ENCODE measurements at regions not wholly inside any gene's neighbourhood (a gene's known extent, or its start where the extent isn't known, plus 50 kb on each side); places are given as distances from the start of the nearest gene placed in this dataset.
A peak's percentile ranks its signal among the peaks of the same experiment; 100 is the strongest.

DNA sequence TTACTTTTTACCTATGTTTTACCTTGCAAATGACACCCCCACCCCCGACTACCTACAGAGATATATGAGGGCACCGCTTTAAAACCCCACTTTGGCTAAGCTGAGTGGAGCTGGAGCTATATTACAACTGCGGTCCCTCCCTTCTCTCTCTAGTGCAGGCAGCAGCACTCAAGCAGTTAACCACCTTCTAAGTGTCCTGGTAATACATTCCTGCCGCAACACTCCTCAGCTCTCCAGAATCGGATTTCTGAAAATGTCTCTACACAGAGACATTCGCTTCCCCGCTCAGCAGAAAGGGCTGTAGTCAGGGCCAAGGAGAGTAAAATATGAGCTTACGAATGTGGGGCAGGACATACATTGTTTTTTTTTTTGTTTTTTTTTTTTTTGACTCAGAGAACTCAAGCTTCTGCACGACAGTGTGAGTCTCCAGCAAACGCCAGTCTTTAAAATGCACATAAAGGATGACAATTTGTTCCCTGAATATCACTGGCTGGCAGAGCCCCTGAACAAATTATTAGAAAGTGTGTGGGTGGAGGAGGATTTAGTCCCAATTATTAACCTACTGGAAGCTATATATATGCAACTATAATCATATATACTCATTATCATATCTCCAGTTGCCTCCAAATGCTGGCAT lies 287.0 kb upstream of the TET2 start:
- TF ChIP-seq, protein P1, sequence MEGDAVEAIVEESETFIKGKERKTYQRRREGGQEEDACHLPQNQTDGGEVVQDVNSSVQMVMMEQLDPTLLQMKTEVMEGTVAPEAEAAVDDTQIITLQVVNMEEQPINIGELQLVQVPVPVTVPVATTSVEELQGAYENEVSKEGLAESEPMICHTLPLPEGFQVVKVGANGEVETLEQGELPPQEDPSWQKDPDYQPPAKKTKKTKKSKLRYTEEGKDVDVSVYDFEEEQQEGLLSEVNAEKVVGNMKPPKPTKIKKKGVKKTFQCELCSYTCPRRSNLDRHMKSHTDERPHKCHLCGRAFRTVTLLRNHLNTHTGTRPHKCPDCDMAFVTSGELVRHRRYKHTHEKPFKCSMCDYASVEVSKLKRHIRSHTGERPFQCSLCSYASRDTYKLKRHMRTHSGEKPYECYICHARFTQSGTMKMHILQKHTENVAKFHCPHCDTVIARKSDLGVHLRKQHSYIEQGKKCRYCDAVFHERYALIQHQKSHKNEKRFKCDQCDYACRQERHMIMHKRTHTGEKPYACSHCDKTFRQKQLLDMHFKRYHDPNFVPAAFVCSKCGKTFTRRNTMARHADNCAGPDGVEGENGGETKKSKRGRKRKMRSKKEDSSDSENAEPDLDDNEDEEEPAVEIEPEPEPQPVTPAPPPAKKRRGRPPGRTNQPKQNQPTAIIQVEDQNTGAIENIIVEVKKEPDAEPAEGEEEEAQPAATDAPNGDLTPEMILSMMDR (conservative IDR thresholded peaks at IDR 0.05; ENCODE audit: low read depth, low read length), result no peak
- TF ChIP-seq EZH2 (IDR thresholded peaks at IDR 0.05; ENCODE audit: borderline replicate concordance, low read depth, low read length, poor library complexity, severe bottlenecking), result no peak
- ChIA-PET CTCF (interaction anchor here (0.6 kb wide), 1 partner anchor 181 kb away, joined by 5 read pairs; no protein-coding TSS in a partner anchor), POLR2A (ENCODE audit: low non-redundant PET) (no interaction called here)
- Histone ChIP-seq H3K27me3 (replicated peaks; ENCODE audit: insufficient read depth, low read depth, low read length, poor library complexity) (peaks cover 6% of the 10 kb centered on the region), H3K9me3 (ENCODE audit: low read depth, low read length, poor library complexity, severe bottlenecking) (no peaks in the 10 kb centered on the region), H3K27ac (ENCODE audit: low read depth, low read length, poor library complexity, severe bottlenecking) (no peak overlapping the region), H3K4me3 (ENCODE audit: low read depth, low read length, poor library complexity, severe bottlenecking) (no peak overlapping the region), H3K36me3 (ENCODE audit: insufficient read depth, low read length, poor library complexity, severe bottlenecking) (no peaks in the 10 kb centered on the region), H3K4me1 (ENCODE audit: insufficient read depth, low read length, poor library complexity, severe bottlenecking) (no peaks in the 10 kb centered on the region)
- DNase-seq (ENCODE audit: low spot score), result no peak
- no TSS peak for BruUV-seq (replicated peaks)
- intact Hi-C loops (cut with micrococcal nuclease; ENCODE audit: unreplicated experiment), result loop anchor here (1.0 to 5.0 kb wide), 3 partner anchors 795 to 863 kb away; no protein-coding TSS in a partner anchor

- intact Hi-C loops (cut with micrococcal nuclease; ENCODE audit: unreplicated experiment), result loop anchor here (1.0 to 5.0 kb wide), 3 partner anchors 796 to 864 kb away; no protein-coding TSS in a partner anchor
- no peak for TF ChIP-seq EZH2 (IDR thresholded peaks at IDR 0.05; ENCODE audit: borderline replicate concordance, low read depth, low read length, poor library complexity, severe bottlenecking)
- TF ChIP-seq, protein P1 (conservative IDR thresholded peaks at IDR 0.05; ENCODE audit: low read depth, low read length), result peak; percentile 88
- Histone ChIP-seq H3K4me1 (ENCODE audit: insufficient read depth, low read length, poor library complexity, severe bottlenecking) (no peaks in the 10 kb centered on the region), H3K4me3 (ENCODE audit: low read depth, low read length, poor library complexity, severe bottlenecking) (no peak overlapping the region), H3K27ac (ENCODE audit: low read depth, low read length, poor library complexity, severe bottlenecking) (no peak overlapping the region), H3K27me3 (replicated peaks; ENCODE audit: insufficient read depth, low read depth, low read length, poor library complexity) (peaks cover 6% of the 10 kb centered on the region), H3K9me3 (ENCODE audit: low read depth, low read length, poor library complexity, severe bottlenecking) (no peaks in the 10 kb centered on the region), H3K36me3 (ENCODE audit: insufficient read depth, low read length, poor library complexity, severe bottlenecking) (no peaks in the 10 kb centered on the region)
- DNase-seq (ENCODE audit: low spot score), result peak; percentile 85
- no TSS peak for BruUV-seq (replicated peaks)
- ChIA-PET POLR2A (ENCODE audit: low non-redundant PET) (no interaction called here), CTCF (no interaction called here)
Measured at GRCh38 chr4:104860238-104861123, 286.2 kb upstream of the TET2 start.

DNA sequence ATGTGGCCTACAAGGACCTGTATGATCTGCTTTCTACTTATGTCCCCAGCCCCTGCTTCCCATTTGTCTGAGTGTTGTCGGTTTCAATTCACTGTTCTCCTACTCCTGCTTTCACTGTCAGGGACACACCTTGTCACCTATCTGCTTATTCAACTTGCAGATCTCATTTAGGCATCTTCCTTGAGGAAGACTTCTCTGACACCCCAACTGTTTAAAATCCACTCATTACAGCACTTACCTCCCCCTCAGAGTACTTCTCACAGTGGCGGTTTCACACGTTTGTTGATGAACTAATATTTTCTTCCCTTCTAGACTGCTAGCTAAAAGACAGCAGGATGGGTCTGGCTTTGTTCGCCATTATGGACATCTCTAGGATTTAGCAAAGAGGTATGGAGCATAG lies 279.9 kb upstream of the TET2 start:
- POLR2A ChIA-PET (ENCODE audit: low non-redundant PET), result no interaction called here

More for the DNA sequence above, 279.9 kb upstream of the TET2 start:
- Histone ChIP-seq H3K9me3 (ENCODE audit: low read depth, low read length, poor library complexity, severe bottlenecking) (no peaks in the 10 kb centered on the region), H3K36me3 (ENCODE audit: insufficient read depth, low read length, poor library complexity, severe bottlenecking) (no peaks in the 10 kb centered on the region), H3K27ac (ENCODE audit: low read depth, low read length, poor library complexity, severe bottlenecking) (no peak overlapping the region), H3K4me3 (ENCODE audit: low read depth, low read length, poor library complexity, severe bottlenecking) (no peak overlapping the region), H3K4me1 (ENCODE audit: insufficient read depth, low read length, poor library complexity, severe bottlenecking) (no peaks in the 10 kb centered on the region), H3K27me3 (replicated peaks; ENCODE audit: insufficient read depth, low read depth, low read length, poor library complexity) (no peaks in the 10 kb centered on the region)
- DNase-seq (ENCODE audit: low spot score), result no peak
- CTCF ChIA-PET, result no interaction called here
- BruUV-seq (replicated peaks), result no TSS peak
- intact Hi-C loops (cut with micrococcal nuclease; ENCODE audit: unreplicated experiment), result loop anchor here (5.0 kb wide), 1 partner anchor 605 kb away; the partner anchor contains the start of gene PPA2
- TF ChIP-seq EZH2 (IDR thresholded peaks at IDR 0.05; ENCODE audit: borderline replicate concordance, low read depth, low read length, poor library complexity, severe bottlenecking), result no peak
- TF ChIP-seq, protein P1 (conservative IDR thresholded peaks at IDR 0.05; ENCODE audit: low read depth, low read length), result no peak
